AG04450 (cell line): ENCODE measurements at regions not wholly inside any gene's neighbourhood (a gene's known extent, or its start where the extent isn't known, plus 50 kb on each side); places are given as distances from the start of the nearest gene placed in this dataset. TPM values are rescaled to one million over a fixed set of nuclear protein-coding genes. Genes with fewer than 3 reads are reported as not detected.
A peak's percentile ranks its signal among the peaks of the same experiment; 100 is the strongest.

Experiments
- CTCF ChIA-PET: fragments of 300-600, 350-600 bp; formaldehyde crosslinking; extraction: SDS; loops from one replicate; lab custom pipeline; 2022; ENCODE audit warnings: antibody characterized with exemption, inconsistent platforms; lab: Charles Lee
- POLR2A ChIA-PET: fragments of 350-600 bp; formaldehyde crosslinking; extraction: SDS; loops from one replicate; lab custom pipeline; 2021; ENCODE audit warnings: antibody characterized with exemption, inconsistent platforms; lab: Yijun Ruan, JAX
- DNase-seq: peaks from one replicate; pipeline ENCODE4 v3.0.0-alpha.2; 2011; ENCODE audit warnings: low read depth, low spot score
- H3K27ac ChIP-seq: one replicate; pipeline ENCODE4 v1.5.1; 2012; ENCODE audit warnings: low read depth, low read length, control low read depth
- H3K27me3 ChIP-seq: one replicate; pipeline ENCODE4 v1.6.0; 2012; ENCODE audit warnings: low read length; ENCODE audit not compliant: control insufficient read depth, insufficient read depth
- H3K4me3 ChIP-seq: 2 replicates; pipeline ENCODE4 v1.5.1; 2011; ENCODE audit warnings: mild to moderate bottlenecking, low read depth, low read length, control low read depth
- H3K9me3 ChIP-seq: 2 replicates; pipeline ENCODE4 v1.5.1; 2012; ENCODE audit warnings: low read length; ENCODE audit not compliant: control insufficient read depth, insufficient read depth
- CTCF ChIP-seq: IDR thresholded peaks from 2 replicates; pipeline ENCODE4 v1.5.1; 2011; ENCODE audit warnings: low read depth, low read length, control low read depth, inconsistent platforms
- small RNA-seq: library from RNA; depleted of rRNA; stranded (forward); fragments of <200 nt; gene quantifications from one replicate; pipeline ENCODE3, GENCODE V24; 2012; ENCODE audit warnings: low read depth; ENCODE audit not compliant: insufficient read length

GRCh38 chr3:27533718-27534573 lies 49.8 kb upstream of the SLC4A7 start:
- peak; percentile 97 for DNase-seq
- Histone ChIP-seq H3K9me3 (no peaks in the 10 kb centered on the region), H3K27me3 (no peaks in the 10 kb centered on the region), H3K4me3 (no peak overlapping the region), H3K27ac (peak overlapping the region; percentile 94)
- ChIA-PET POLR2A (interaction anchor here (1.1 to 2.1 kb wide), 5 partner anchors 11 to 99 kb away, joined by 3 to 13 read pairs (median 4); partner anchors contain the start of gene SLC4A7), CTCF (interaction anchor here (1.1 to 1.7 kb wide), 2 partner anchors 29 to 178 kb away, joined by 4 read pairs; no protein-coding TSS in a partner anchor)
- peak; percentile 78 for TF ChIP-seq CTCF

Small RNAs in the stretch of these regions (small RNA-seq; reads per million reads assigned to genes)
- not detected for gene AC098614.2
- not detected for gene RF00019
